Endothelial cell of umbilical vein (primary cell): ENCODE measurements at regions not wholly inside any gene's neighbourhood (a gene's known extent, or its start where the extent isn't known, plus 50 kb on each side); places are given as distances from the start of the nearest gene placed in this dataset.

Experiments used
- BruUV-seq: library from RNA; stranded (reverse); fragments of 400-500 nt; replicated peaks from 2 replicates; lab custom pipeline; 2021; lab: Mats Ljungman, UMichigan
- CTCF ChIA-PET: fragments of 300-600, 350-600 bp; sonication (Branson Sonifier 250); formaldehyde crosslinking; loops from one replicate; lab custom pipeline; 2021; ENCODE audit warnings: antibody characterized with exemption, inconsistent platforms; lab: Charles Lee
- POLR2A ChIA-PET: fragments of 300-600, 350-600 bp; sonication (Branson Sonifier 250); formaldehyde crosslinking; loops from one replicate; lab custom pipeline; 2021; ENCODE audit warnings: antibody characterized with exemption, inconsistent platforms; lab: Charles Lee
- DNase-seq: peaks from one replicate; pipeline ENCODE4 v3.0.0-alpha.2; 2011; ENCODE audit warnings: low read depth, low spot score
- FAIRE-seq: peaks from 2 replicates; lab custom pipeline; 2011; peaks lifted over from hg19 to GRCh38; lab: Jason Lieb, UNC
- H2AFZ ChIP-seq: 2 replicates; pipeline ENCODE4 v1.6.0; 2012; ENCODE audit warnings: low read depth, low read length, control low read depth, inconsistent platforms
- H3K27ac ChIP-seq: 2 replicates; pipeline ENCODE4 v1.5.1; 2011; ENCODE audit warnings: low read depth, mild to moderate bottlenecking, control low read depth, low read length, moderate library complexity; ENCODE audit not compliant: insufficient read depth
- H3K27me3 ChIP-seq, 2 experiments: 2 replicates each; pipeline versions ENCODE4 v1.6.0 to v1.6.1; 2011; ENCODE audit warnings: low read length in 2 of 2, mixed read lengths in 1 of 2; ENCODE audit not compliant: control insufficient read depth in 2 of 2, insufficient read depth in 2 of 2
- H3K36me3 ChIP-seq, 2 experiments: 2 replicates in 1 of 2; 3 replicates in 1 of 2; pipeline ENCODE4 v1.5.1; 2011; ENCODE audit warnings: low read length in 2 of 2, mild to moderate bottlenecking in 1 of 2, moderate library complexity in 1 of 2; ENCODE audit not compliant: control insufficient read depth in 2 of 2, insufficient read depth in 2 of 2; ENCODE audit errors: extremely low read depth in 1 of 2
- H3K4me1 ChIP-seq: 3 replicates; pipeline ENCODE4 v1.5.1; 2011; ENCODE audit warnings: mild to moderate bottlenecking, low read length; ENCODE audit not compliant: control insufficient read depth, insufficient read depth; ENCODE audit errors: extremely low read depth
- H3K4me2 ChIP-seq: 2 replicates; pipeline ENCODE4 v1.6.1; 2011; ENCODE audit warnings: low read length, control low read depth, mixed read lengths; ENCODE audit not compliant: insufficient read depth
- H3K4me3 ChIP-seq, 3 experiments: fragments of 200-600 bp in 1 of 3; sonication (generic), shearing (Covaris generic) in 1 of 3; replicated peaks in 1 of 3; 2 replicates each; pipeline ENCODE4 v1.5.1; 2011 to 2016; ENCODE audit warnings: control low read depth in 3 of 3, low read length in 3 of 3, mild to moderate bottlenecking in 2 of 3, inconsistent platforms in 1 of 3, low read depth in 1 of 3, moderate library complexity in 1 of 3; ENCODE audit not compliant: insufficient read depth in 1 of 3
- H3K79me2 ChIP-seq: 2 replicates; pipeline ENCODE4 v1.6.0; 2012; ENCODE audit warnings: low read length, inconsistent platforms; ENCODE audit not compliant: control insufficient read depth, insufficient read depth
- H3K9ac ChIP-seq: replicated peaks from 2 replicates; pipeline ENCODE3; 2011; ENCODE audit warnings: low read length, control low read depth; ENCODE audit not compliant: insufficient read depth; ENCODE audit errors: extremely low read depth
- H3K9me1 ChIP-seq: replicated peaks from 3 replicates; pipeline ENCODE4 v1.6.0; 2011; ENCODE audit warnings: mild to moderate bottlenecking, low read length; ENCODE audit not compliant: control insufficient read depth, insufficient read depth; ENCODE audit errors: extremely low read depth
- H3K9me3 ChIP-seq: replicated peaks from 2 replicates; pipeline ENCODE4 v1.5.1; 2012; ENCODE audit warnings: low read length, inconsistent platforms; ENCODE audit not compliant: control insufficient read depth, insufficient read depth
- H4K20me1 ChIP-seq: replicated peaks from 2 replicates; pipeline ENCODE3; 2011; ENCODE audit warnings: mild to moderate bottlenecking, low read length; ENCODE audit not compliant: control insufficient read depth, insufficient read depth; ENCODE audit errors: extremely low read depth
- CTCF ChIP-seq, 2 donors: IDR thresholded peaks; 1 replicate in 1 of 2; 2 replicates in 1 of 2; pipeline ENCODE4 v1.5.1; 2011; ENCODE audit warnings: low read length in 2 of 2, mild to moderate bottlenecking in 2 of 2, moderate library complexity in 2 of 2, control low read depth in 1 of 2, inconsistent platforms in 1 of 2, low read depth in 1 of 2; ENCODE audit not compliant: insufficient read depth in 1 of 2; ENCODE audit errors: extremely low read depth in 1 of 2
- EZH2 ChIP-seq: IDR thresholded peaks from 2 replicates; pipeline ENCODE4 v1.6.1; 2012; ENCODE audit warnings: borderline replicate concordance, low read depth, mild to moderate bottlenecking, moderate library complexity, low read length, inconsistent platforms; ENCODE audit not compliant: severe bottlenecking
- FOS ChIP-seq: IDR thresholded peaks from 2 replicates; pipeline ENCODE4 v1.6.1; 2011; ENCODE audit warnings: mild to moderate bottlenecking, low read length, moderate library complexity, borderline replicate concordance; ENCODE audit not compliant: insufficient read depth
- GATA2 ChIP-seq: IDR thresholded peaks from 2 replicates; pipeline ENCODE4 v1.7.0; 2011; ENCODE audit warnings: low read depth, mild to moderate bottlenecking, moderate library complexity, mixed read lengths, low read length; ENCODE audit not compliant: insufficient read length, insufficient read depth
- JUN ChIP-seq: IDR thresholded peaks from 2 replicates; pipeline ENCODE4 v1.6.1; 2011; ENCODE audit warnings: borderline replicate concordance, low read depth; ENCODE audit not compliant: insufficient read length, insufficient read depth
- MAX ChIP-seq: IDR thresholded peaks from 2 replicates; pipeline ENCODE4 v1.6.1; 2011; ENCODE audit not compliant: insufficient read depth, insufficient read length
- POLR2AphosphoS5 ChIP-seq: IDR thresholded peaks from 2 replicates; pipeline ENCODE4 v1.6.1; 2012; ENCODE audit warnings: low read depth, mild to moderate bottlenecking, control low read depth, low read length, moderate library complexity; ENCODE audit not compliant: insufficient read depth
- dilution Hi-C: fragments of 300-500 bp; cut with MboI; formaldehyde crosslinking; loops from one replicate; pipeline ENCODE4 v1.15.0; 2019; ENCODE audit warnings: low sequenced_read_pairs; ENCODE audit not compliant: extremely low pct_ligation_motif_present
- intact Hi-C: fragments of 100-400 bp; cut with micrococcal nuclease; formaldehyde crosslinking; loops from one replicate; pipeline ENCODE4 v1.10.0; 2022

- no peaks in the 10 kb centered on the region for H3K36me3 ChIP-seq
- no TSS peak for BruUV-seq
- peak; percentile 89 for FAIRE-seq
- H3K4me1 ChIP-seq, result no peaks in the 10 kb centered on the region
- CTCF ChIA-PET, result interaction anchor here (0.6 to 9.5 kb wide), 42 partner anchors 11 to 629 kb away, joined by 3 to 134 read pairs (median 4); partner anchors contain the start of gene ANKRD1
- no peak overlapping the region for H3K27ac ChIP-seq
- H3K9me3 ChIP-seq, result no peaks in the 10 kb centered on the region
- peak; percentile 90 for DNase-seq
- intact Hi-C loops (loop anchor here (1.0 to 2.0 kb wide), 6 partner anchors 75 to 290 kb away; partner anchors contain the start of gene ANKRD1), dilution Hi-C loops (no loop called here)
- no peaks in the 10 kb centered on the region for H3K27me3 ChIP-seq
- H4K20me1 ChIP-seq, result no peaks in the 10 kb centered on the region
- no peak overlapping the region for H3K9ac ChIP-seq
- H3K9me1 ChIP-seq, result no peaks in the 10 kb centered on the region
- POLR2A ChIA-PET, result interaction anchor here (2.0 kb wide), 1 partner anchor 85 kb away, joined by 5 read pairs; the partner anchor contains the start of gene ANKRD1
- peak overlapping the region; percentile 15 for H2AFZ ChIP-seq
- TF ChIP-seq JUN (peak; percentile 35), CTCF (IDR thresholded peaks at IDR 0.05; ENCODE audit: extremely low read depth in 1 of 2, insufficient read depth in 1 of 2, low read depth in 1 of 2, low read length in 2 of 2) (peak; percentile 83 to 87), FOS (no peak), EZH2 (no peak), GATA2 (peak; percentile 87), MAX (no peak), POLR2AphosphoS5 (no peak)
- no peak overlapping the region for H3K4me2 ChIP-seq
- H3K4me3 ChIP-seq, result no peak overlapping the region
- no peaks in the 10 kb centered on the region for H3K79me2 ChIP-seq
These were observed 85.3 kb upstream of the ANKRD1 start for GRCh38 chr10:91006001-91006751.
